HCT116 (cell line): ENCODE measurements at regions not wholly inside any gene's neighbourhood (a gene's known extent, or its start where the extent isn't known, plus 50 kb on each side); places are given as distances from the start of the nearest gene placed in this dataset.

ENCODE experiments used
- EZH2 ChIP-seq: fragments of 200-600 bp; sonication (generic); IDR thresholded peaks from 2 replicates; pipeline ENCODE4 v1.6.1; 2017; ENCODE audit warnings: antibody characterized with exemption, mixed run types
- EZH2phosphoT487 ChIP-seq: fragments of 200-600 bp; IDR thresholded peaks from 2 replicates; pipeline ENCODE4 v1.6.1; 2018; ENCODE audit warnings: antibody characterized with exemption, borderline replicate concordance
- POLR2A ChIP-seq: IDR thresholded peaks from 2 replicates; pipeline ENCODE4 v1.7.0; 2011; ENCODE audit warnings: borderline replicate concordance; ENCODE audit not compliant: insufficient read depth, insufficient read length; ENCODE audit errors: extremely low read depth
- POLR2AphosphoS5 ChIP-seq: IDR thresholded peaks from 2 replicates; pipeline ENCODE4 v1.6.1; 2011; ENCODE audit warnings: mild to moderate bottlenecking, low read depth, low read length, moderate library complexity
- RAD21 ChIP-seq: IDR thresholded peaks from 2 replicates; pipeline ENCODE4 v1.6.1; 2012; ENCODE audit warnings: low read depth, mild to moderate bottlenecking
- SIN3A ChIP-seq: IDR thresholded peaks from 2 replicates; pipeline ENCODE4 v1.6.1; 2012; ENCODE audit warnings: low read depth
- TCF7L2 ChIP-seq: IDR thresholded peaks from 2 replicates; pipeline ENCODE4 v1.7.0; 2011; ENCODE audit warnings: borderline replicate concordance, inconsistent platforms; ENCODE audit not compliant: insufficient read depth, insufficient read length; ENCODE audit errors: extremely low read depth
- TF ChIP-seq, protein P1 (sequence below), 3 experiments: fragments of 200-600 bp in 1 of 3; sonication (generic) in 1 of 3; IDR thresholded peaks in 2 of 3; conservative IDR thresholded peaks in 1 of 3; 2 replicates each; pipeline ENCODE4 v1.5.1; 2012 to 2017; ENCODE audit warnings: low read depth in 2 of 3, low read length in 2 of 3, antibody characterized with exemption in 1 of 3, borderline replicate concordance in 1 of 3, control low read depth in 1 of 3, mild to moderate bottlenecking in 1 of 3, mixed read lengths in 1 of 3, mixed run types in 1 of 3, moderate library complexity in 1 of 3; ENCODE audit not compliant: insufficient read depth in 1 of 3
- TF ChIP-seq, protein P2 (sequence below): IDR thresholded peaks from 2 replicates; pipeline ENCODE4 v1.6.1; 2012
- TF ChIP-seq, protein P3 (sequence below): IDR thresholded peaks from 2 replicates; pipeline ENCODE4 v1.6.1; 2012

DNA sequence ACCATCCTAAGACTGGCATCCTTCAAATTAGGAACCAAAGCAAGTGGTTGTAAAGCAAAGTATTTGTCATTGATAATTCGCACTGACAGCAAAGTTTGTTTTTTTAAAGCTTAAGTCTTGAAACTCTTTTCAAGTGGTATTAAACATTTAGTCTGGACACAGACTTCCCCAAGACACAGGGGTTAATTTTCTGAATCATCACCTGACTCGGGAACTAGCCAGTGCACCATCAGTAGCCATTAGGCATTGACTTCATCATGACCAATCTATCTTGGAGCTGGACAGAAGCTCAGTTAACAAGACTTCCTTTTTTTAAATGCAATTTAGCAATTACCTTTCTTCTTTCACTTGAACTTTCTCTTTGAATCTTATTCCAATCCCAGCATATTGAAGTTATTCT, 210.6 kb downstream of the ZNF365 start:
- no peak for TF ChIP-seq POLR2A
- no peak for TF ChIP-seq RAD21
- TF ChIP-seq, protein P1, sequence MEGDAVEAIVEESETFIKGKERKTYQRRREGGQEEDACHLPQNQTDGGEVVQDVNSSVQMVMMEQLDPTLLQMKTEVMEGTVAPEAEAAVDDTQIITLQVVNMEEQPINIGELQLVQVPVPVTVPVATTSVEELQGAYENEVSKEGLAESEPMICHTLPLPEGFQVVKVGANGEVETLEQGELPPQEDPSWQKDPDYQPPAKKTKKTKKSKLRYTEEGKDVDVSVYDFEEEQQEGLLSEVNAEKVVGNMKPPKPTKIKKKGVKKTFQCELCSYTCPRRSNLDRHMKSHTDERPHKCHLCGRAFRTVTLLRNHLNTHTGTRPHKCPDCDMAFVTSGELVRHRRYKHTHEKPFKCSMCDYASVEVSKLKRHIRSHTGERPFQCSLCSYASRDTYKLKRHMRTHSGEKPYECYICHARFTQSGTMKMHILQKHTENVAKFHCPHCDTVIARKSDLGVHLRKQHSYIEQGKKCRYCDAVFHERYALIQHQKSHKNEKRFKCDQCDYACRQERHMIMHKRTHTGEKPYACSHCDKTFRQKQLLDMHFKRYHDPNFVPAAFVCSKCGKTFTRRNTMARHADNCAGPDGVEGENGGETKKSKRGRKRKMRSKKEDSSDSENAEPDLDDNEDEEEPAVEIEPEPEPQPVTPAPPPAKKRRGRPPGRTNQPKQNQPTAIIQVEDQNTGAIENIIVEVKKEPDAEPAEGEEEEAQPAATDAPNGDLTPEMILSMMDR (IDR thresholded peaks at IDR 0.05 in 2 of 3, conservative IDR thresholded peaks at IDR 0.05 in 1 of 3; ENCODE audit: borderline replicate concordance in 1 of 3, insufficient read depth in 1 of 3, low read depth in 2 of 3, low read length in 2 of 3), result no peak
- no peak for TF ChIP-seq EZH2
- TF ChIP-seq POLR2AphosphoS5, result no peak
- TF ChIP-seq EZH2phosphoT487, result no peak
- no peak for TF ChIP-seq SIN3A
- TF ChIP-seq, protein P2, sequence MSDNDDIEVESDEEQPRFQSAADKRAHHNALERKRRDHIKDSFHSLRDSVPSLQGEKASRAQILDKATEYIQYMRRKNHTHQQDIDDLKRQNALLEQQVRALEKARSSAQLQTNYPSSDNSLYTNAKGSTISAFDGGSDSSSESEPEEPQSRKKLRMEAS, result no peak
- TF ChIP-seq, protein P3, sequence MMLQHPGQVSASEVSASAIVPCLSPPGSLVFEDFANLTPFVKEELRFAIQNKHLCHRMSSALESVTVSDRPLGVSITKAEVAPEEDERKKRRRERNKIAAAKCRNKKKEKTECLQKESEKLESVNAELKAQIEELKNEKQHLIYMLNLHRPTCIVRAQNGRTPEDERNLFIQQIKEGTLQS, result no peak
- no peak for TF ChIP-seq TCF7L2
